HG03066 (cell line): ENCODE measurements at regions not wholly inside any gene's neighbourhood (a gene's known extent, or its start where the extent isn't known, plus 50 kb on each side); places are given as distances from the start of the nearest gene placed in this dataset.

ENCODE experiments used
- ATAC-seq: cut with Tn5 transposase; IDR thresholded peaks from one replicate; pipeline ENCODE4 v1.9.1; 2021; ENCODE audit warnings: low read depth; ENCODE audit not compliant: unreplicated experiment

DNA sequence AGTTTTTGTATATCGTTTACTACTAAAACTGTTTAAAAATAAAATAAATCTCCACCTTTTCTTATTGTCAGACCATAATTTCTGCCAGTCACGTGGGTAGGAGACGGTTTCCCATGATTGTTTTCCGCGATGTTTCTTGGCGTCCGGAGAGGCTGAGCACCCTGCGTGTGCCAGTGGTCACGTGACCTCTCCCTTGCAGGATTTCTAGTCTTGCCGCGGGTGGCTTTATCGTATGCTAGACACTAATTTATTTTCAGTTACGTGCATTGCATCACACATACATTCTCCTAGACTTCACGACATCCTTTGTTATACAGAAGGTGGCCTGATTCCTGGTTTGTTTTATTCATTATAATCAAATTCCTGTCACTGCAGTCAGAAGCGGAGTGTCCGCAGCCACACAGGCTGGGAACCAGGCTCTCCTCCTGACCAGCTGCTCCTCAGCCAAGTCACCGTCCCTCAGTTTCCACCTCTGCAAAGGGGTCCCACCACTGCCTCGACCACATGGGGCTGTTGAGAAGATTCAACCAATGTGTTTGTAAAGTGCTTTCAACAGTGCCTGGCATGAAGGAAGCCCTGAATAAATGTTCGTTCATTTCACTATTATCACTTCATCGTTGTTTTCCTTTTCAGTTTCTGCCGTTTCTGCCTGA is 203.2 kb upstream of the PPP2R2D start:
- ATAC-seq: no peak

GRCh38 chr10:131698232-131698631 is 202.6 kb upstream of the PPP2R2D start:
- ATAC-seq: no peak

DNA sequence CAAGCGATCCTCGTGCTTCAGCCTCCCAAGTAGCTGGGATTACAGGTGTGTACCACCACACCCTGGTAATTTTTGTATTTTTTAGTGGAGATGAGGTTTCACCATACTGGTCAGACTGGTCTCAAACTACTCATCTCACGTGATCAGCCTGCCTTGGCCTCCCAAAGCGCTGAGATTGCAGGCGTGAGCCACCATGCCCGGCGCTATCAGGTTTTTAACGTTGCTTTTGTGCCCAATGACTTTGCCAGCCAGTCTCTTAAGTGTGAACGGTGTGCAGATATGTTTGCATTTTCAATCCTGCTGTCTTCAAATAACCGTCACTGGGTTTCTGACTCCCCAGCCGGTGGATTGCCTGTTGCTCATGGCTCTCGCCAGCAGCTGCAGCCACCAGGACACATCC is 201.8 kb upstream of the PPP2R2D start:
- ATAC-seq: no peak

GRCh38 chr10:131700032-131700431 is 200.8 kb upstream of the PPP2R2D start:
- ATAC-seq: no peak

DNA sequence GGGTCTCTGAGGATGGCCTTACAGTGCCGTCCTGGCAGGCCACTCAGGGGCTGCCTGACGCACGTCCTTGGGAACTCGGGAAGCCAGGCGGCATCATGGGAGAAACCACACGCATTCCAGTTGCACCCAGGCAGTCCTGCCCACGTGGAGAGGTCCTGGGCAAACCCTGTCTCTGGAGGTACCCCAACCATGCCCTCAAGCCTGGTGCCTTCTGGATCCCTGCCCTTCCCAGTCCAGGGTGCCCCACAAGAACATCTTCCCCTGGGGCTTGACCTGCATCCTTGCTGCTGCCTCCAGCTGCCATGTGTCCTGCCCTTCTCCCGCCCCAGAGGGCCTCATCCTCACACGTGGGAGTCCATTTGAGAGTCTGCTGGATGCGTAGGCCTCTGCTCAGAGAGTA is 200.3 kb upstream of the PPP2R2D start:
- ATAC-seq: no peak

- no peak for ATAC-seq
Measured at GRCh38 chr10:131701131-131701947, 199.5 kb upstream of the PPP2R2D start.

- ATAC-seq: no peak
Measured at GRCh38 chr10:131702531-131703356, 198.1 kb upstream of the PPP2R2D start.

- ATAC-seq: no peak
Measured at GRCh38 chr10:131703541-131703940, 197.3 kb upstream of the PPP2R2D start.

DNA sequence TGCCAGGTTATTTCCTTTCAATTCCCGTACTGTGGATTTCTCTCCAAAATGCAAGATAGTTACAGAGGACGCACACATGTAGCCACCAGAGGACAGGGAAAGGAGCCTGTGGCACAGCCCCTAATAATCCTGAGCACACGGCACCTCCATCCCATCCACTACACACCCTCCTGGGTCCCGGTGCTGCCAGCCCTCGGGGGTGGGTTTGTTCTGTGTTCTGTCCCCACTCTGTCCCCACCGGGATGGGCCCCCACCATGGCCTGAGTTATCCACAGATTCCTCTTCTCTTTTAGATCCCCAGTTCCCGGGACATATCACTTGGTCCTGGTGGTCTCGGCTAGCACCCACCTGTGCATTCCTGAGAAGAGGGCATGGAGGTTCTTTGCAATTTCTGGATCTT is 196.9 kb upstream of the PPP2R2D start:
- ATAC-seq: no peak

DNA sequence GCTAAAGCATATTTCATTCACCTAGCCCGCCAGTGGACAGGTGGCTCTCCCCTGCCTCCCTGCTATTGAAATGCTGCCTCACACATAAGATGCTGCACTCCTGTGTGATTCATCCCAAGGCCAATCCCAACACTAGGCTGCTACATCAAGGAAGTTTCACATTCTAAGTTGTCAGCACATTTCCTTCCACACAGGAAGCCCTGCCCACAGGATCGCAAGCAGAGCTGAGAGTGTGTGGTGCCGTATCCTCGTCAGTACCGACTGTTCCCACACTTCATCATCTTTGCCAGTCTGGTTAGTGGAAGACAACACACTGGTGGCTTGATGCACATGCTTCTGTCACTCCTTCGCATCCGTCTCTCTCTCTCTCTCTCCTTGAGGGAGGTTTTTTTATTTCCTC is 194.3 kb upstream of the PPP2R2D start:
- no peak for ATAC-seq

GRCh38 chr10:131706952-131707351 is 193.9 kb upstream of the PPP2R2D start:
- ATAC-seq: no peak

GRCh38 chr10:131708225-131708880 is 192.5 kb upstream of the PPP2R2D start:
- ATAC-seq: no peak

GRCh38 chr10:131710142-131710861 is 190.5 kb upstream of the PPP2R2D start:
- no peak for ATAC-seq

DNA sequence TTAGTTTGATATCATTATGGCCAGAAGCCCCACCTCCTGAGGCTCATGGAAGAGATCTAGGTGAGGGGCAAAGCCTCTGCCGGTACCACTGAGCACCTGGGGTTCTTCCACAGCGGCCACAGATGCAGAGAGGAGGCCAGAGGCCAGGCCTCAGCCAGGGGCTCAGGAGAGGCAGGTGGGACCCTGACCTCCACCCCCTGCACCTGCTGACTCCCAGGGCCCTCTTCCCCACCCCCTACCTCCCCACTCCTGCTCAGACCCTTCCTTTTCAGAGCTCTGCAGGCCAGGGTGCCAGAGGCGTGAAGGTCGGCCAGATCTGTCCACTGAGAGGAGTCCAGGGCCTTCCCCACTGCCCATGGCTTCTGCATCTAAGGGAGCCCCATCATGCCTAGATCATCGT is 178.7 kb upstream of the PPP2R2D start:
- ATAC-seq: no peak

GRCh38 chr10:131722525-131723264 is 178.1 kb upstream of the PPP2R2D start:
- ATAC-seq: no peak

- ATAC-seq: no peak
Measured at GRCh38 chr10:131723297-131724168, 177.3 kb upstream of the PPP2R2D start.

- ATAC-seq: no peak
Measured at GRCh38 chr10:131724169-131724545, 176.7 kb upstream of the PPP2R2D start.

- ATAC-seq: no peak
Measured at GRCh38 chr10:131724891-131725580, 175.8 kb upstream of the PPP2R2D start.
